ENCODE measurements at regions not wholly inside any gene's neighbourhood (a gene's known extent, or its start where the extent isn't known, plus 50 kb on each side); places are given as distances from the start of the nearest gene placed in this dataset.

DNA sequence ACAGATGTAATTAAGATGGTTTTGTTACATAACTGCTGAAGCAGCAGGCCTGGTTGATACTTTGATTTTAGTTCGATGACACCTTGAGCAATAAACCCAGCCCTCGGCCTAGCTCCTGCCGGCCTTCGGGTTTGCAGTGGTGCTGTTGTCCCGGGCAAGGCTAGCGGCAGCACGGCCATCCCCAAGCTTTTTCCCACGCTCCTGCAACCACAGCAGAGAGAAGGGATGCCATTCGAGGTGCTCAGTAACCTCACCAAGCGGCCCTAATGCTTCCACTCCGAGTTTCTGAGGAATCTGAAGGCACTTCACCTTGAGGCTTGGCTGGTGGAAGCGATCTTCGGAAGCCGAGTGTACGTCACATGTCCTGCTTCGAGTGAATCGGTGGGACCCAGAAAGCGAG lies 182.1 kb downstream of the NAF1 start:
- TF ChIP-seq, protein P1, sequence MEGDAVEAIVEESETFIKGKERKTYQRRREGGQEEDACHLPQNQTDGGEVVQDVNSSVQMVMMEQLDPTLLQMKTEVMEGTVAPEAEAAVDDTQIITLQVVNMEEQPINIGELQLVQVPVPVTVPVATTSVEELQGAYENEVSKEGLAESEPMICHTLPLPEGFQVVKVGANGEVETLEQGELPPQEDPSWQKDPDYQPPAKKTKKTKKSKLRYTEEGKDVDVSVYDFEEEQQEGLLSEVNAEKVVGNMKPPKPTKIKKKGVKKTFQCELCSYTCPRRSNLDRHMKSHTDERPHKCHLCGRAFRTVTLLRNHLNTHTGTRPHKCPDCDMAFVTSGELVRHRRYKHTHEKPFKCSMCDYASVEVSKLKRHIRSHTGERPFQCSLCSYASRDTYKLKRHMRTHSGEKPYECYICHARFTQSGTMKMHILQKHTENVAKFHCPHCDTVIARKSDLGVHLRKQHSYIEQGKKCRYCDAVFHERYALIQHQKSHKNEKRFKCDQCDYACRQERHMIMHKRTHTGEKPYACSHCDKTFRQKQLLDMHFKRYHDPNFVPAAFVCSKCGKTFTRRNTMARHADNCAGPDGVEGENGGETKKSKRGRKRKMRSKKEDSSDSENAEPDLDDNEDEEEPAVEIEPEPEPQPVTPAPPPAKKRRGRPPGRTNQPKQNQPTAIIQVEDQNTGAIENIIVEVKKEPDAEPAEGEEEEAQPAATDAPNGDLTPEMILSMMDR (conservative IDR thresholded peaks at IDR 0.05; ENCODE audit: low read depth in 2 of 2) = no peak
- TF ChIP-seq POLR2AphosphoS5 (IDR thresholded peaks at IDR 0.05; ENCODE audit: low read depth) = no peak
- no peak for TF ChIP-seq EZH2 (IDR thresholded peaks at IDR 0.05; ENCODE audit: low read depth, unreplicated experiment)
